Left lung (tissue), 4 donors: ENCODE measurements at regions not wholly inside any gene's neighbourhood (a gene's known extent, or its start where the extent isn't known, plus 50 kb on each side); places are given as distances from the start of the nearest gene placed in this dataset.
A peak's percentile ranks its signal among the peaks of the same experiment; 100 is the strongest.

ENCODE experiments used
- ATAC-seq: fragments of 200-7000 bp; cut with Tn5 transposase; one replicate; pipeline ENCODE4 v1.9.1; 2020; ENCODE audit warnings: moderate library complexity
- DNase-seq, 4 donors: peaks; one replicate each; pipeline ENCODE4 v3.0.0-alpha.2; 2013 to 2020
- H3K27ac ChIP-seq, 2 donors: fragments of 200-600 bp; sonication (generic) in 1 of 2; one replicate each; pipeline versions ENCODE4 v1.5.0 to v1.8.0; 2020 to 2021
- H3K27me3 ChIP-seq, 2 donors: fragments of 200-600 bp; sonication (generic) in 1 of 2; one replicate each; pipeline versions ENCODE4 v1.5.0 to v1.8.0; 2020 to 2021
- H3K36me3 ChIP-seq, 2 donors: fragments of 200-600 bp; sonication (generic) in 1 of 2; one replicate each; pipeline versions ENCODE4 v1.5.0 to v1.8.0; 2020 to 2021
- H3K4me1 ChIP-seq, 2 donors: fragments of 200-600 bp; one replicate each; pipeline ENCODE4 v1.8.0; 2021
- H3K4me3 ChIP-seq, 2 donors: fragments of 200-600 bp; sonication (generic) in 1 of 2; one replicate each; pipeline versions ENCODE4 v1.5.0 to v1.8.0; 2020 to 2021; ENCODE audit warnings: mild to moderate bottlenecking in 1 of 2
- H3K9me3 ChIP-seq, 2 donors: fragments of 200-600 bp; sonication (generic) in 1 of 2; one replicate each; pipeline versions ENCODE4 v1.5.0 to v1.8.0; 2020 to 2021
- intact Hi-C, 2 donors: fragments of 100-400 bp; cut with DNase I; formaldehyde crosslinking; loops; one replicate each; pipeline versions ENCODE4 v1.11.2 to v1.14.2; 2022
- TF ChIP-seq, protein P1 (sequence below), 2 donors: fragments of 200-600 bp; sonication (generic) in 1 of 2; IDR thresholded peaks; one replicate each; pipeline versions ENCODE4 v1.5.0 to v1.8.0; 2021; ENCODE audit warnings: antibody characterized with exemption in 2 of 2
- donor health status: DM: no; HTN: yes; CAD: no.
- donor health status: DM: no; HTN: no; CAD: no.

DNA sequence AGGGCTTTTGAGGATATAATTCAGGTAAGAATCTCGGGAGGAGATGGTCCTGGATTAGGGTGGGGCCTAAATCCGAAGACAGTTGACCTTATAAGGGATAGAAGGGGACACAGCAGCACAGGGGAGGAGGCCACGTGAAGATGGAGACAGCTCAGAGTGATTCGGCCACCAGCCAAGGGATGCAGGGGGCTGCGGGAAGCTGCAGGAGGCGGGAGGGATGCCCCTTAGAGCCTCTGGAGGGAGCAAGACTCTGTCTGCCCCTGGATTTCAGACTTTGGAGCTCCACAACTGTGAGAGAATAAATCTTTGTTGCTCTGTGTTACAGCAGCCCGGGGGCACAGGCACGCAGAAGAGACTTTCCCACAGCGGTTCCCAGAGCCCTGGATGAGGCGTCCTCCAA, 143.7 kb downstream of the ASB1 start:
- ATAC-seq (no peak), DNase-seq (no peak)
- H3K4me3 ChIP-seq = no peak overlapping the region
- H3K4me1 ChIP-seq = peaks cover 0 to 5% of the 10 kb centered on the region in 2 donors
- intact Hi-C loops = no loop called here
- H3K27me3 ChIP-seq = no peaks in the 10 kb centered on the region
- H3K9me3 ChIP-seq = no peaks in the 10 kb centered on the region
- no peak overlapping the region for H3K27ac ChIP-seq
- TF ChIP-seq, protein P1, sequence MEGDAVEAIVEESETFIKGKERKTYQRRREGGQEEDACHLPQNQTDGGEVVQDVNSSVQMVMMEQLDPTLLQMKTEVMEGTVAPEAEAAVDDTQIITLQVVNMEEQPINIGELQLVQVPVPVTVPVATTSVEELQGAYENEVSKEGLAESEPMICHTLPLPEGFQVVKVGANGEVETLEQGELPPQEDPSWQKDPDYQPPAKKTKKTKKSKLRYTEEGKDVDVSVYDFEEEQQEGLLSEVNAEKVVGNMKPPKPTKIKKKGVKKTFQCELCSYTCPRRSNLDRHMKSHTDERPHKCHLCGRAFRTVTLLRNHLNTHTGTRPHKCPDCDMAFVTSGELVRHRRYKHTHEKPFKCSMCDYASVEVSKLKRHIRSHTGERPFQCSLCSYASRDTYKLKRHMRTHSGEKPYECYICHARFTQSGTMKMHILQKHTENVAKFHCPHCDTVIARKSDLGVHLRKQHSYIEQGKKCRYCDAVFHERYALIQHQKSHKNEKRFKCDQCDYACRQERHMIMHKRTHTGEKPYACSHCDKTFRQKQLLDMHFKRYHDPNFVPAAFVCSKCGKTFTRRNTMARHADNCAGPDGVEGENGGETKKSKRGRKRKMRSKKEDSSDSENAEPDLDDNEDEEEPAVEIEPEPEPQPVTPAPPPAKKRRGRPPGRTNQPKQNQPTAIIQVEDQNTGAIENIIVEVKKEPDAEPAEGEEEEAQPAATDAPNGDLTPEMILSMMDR (IDR thresholded peaks at IDR 0.05) = no peak
- H3K36me3 ChIP-seq = no peaks in the 10 kb centered on the region

DNA sequence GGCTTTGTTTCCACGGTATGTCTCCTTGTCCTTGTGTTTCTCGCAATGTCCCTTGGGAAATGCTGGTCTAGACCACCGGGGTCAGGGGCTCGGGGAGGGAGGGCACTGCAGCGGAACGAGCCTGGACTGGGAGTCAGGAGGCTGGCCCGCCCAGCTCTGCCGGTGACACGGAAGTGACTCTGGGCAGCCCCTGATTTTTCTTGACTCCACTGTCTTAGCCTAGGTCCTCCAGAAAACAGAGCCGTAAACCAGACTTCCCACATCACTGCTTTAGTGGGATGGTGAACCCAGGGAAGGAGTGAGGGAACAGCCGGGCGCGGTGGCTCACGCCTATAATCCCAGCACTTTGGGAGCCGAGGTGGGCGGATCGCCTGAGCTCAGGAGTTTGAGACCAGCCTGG, 144.2 kb downstream of the ASB1 start:
- intact Hi-C loops = no loop called here
- no peaks in the 10 kb centered on the region for H3K9me3 ChIP-seq
- no peak for DNase-seq
- no peak for ATAC-seq
- no peak overlapping the region for H3K27ac ChIP-seq
- no peaks in the 10 kb centered on the region for H3K27me3 ChIP-seq
- TF ChIP-seq, protein P1 (IDR thresholded peaks at IDR 0.05) = no peak
- H3K4me3 ChIP-seq = no peak overlapping the region
- no peaks in the 10 kb centered on the region for H3K36me3 ChIP-seq
- peaks cover 0 to 5% of the 10 kb centered on the region in 2 donors for H3K4me1 ChIP-seq

DNA sequence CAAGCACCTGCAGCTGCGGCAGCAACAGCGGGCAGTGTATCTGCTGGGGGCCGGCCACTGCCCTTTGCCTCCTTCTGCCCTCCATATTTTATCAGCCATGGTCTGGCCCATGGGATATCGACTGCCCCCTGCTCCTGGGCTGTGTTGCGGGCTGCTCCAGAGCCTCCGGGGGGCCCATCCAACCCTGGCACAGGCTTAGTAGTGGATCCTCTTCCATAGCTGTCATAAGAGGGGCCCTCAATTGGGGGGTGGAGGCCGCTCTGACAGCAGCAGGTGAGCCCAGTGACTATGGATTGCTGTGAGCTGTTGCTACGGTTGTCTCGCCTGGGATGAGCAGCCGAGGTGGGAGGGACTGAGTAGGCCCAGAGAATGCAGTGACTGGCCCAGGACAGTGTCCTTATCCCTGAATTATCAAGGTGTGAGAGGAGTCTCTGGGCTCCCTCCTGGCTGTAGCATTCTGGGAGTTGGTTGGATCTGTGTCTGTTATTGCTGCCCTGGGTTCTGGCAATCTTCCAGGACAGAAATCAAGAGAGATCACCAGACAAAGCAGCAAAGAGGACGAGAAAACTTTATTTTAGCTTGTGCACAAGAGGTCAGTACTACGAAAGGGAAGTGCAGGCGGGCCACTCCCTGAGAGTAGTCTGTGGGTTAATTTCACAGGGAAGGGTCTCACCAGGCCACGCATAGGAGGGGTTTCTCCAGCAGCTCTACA, 145.1 kb downstream of the ASB1 start:
- no peaks in the 10 kb centered on the region for H3K9me3 ChIP-seq
- no peaks in the 10 kb centered on the region for H3K36me3 ChIP-seq
- no peak overlapping the region for H3K4me3 ChIP-seq
- TF ChIP-seq, protein P1 (IDR thresholded peaks at IDR 0.05) = no peak
- no peak for ATAC-seq
- no peak overlapping the region for H3K27ac ChIP-seq
- peaks cover 0 to 5% of the 10 kb centered on the region in 2 donors for H3K4me1 ChIP-seq
- intact Hi-C loops = no loop called here
- H3K27me3 ChIP-seq = peaks cover 0 to 5% of the 10 kb centered on the region in 2 donors
- no peak for DNase-seq

GRCh38 chr2:238573065-238573778, 146.5 kb downstream of the ASB1 start:
- DNase-seq (no peak), ATAC-seq (no peak)
- no peak overlapping the region for H3K27ac ChIP-seq
- peaks cover 0 to 5% of the 10 kb centered on the region in 2 donors for H3K4me1 ChIP-seq
- TF ChIP-seq, protein P1 (IDR thresholded peaks at IDR 0.05) = peak; percentile 42 to 65
- H3K4me3 ChIP-seq = no peak overlapping the region
- peaks cover 0 to 5% of the 10 kb centered on the region in 2 donors for H3K27me3 ChIP-seq
- intact Hi-C loops = no loop called here
- no peaks in the 10 kb centered on the region for H3K36me3 ChIP-seq
- no peaks in the 10 kb centered on the region for H3K9me3 ChIP-seq

DNA sequence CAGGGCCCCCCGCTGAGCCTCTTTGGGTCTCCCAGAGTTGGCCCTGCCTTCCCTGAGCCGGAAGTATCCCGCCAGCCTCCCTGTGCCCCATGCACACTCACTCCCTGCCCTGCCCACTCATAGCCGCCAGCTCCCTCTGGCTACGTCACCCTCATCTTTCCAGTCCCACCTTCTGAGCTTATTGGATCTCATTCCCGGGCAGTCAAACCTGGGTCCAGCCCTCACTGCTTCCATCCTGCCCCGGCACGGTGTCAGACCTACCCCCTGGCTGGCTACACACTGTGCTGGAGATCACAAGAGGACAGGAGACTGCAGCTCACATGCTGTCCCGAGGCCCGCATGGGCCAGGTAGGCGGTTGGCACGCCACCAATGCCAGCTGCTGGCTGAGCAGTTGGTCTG, 147.2 kb downstream of the ASB1 start:
- no peak overlapping the region for H3K27ac ChIP-seq
- H3K9me3 ChIP-seq = no peaks in the 10 kb centered on the region
- H3K27me3 ChIP-seq = peaks cover 0 to 5% of the 10 kb centered on the region in 2 donors
- no peak overlapping the region for H3K4me3 ChIP-seq
- DNase-seq (peak in 2 of 4 donors; percentile 53 to 78), ATAC-seq (peak; percentile 50)
- intact Hi-C loops = no loop called here
- H3K36me3 ChIP-seq = no peaks in the 10 kb centered on the region
- H3K4me1 ChIP-seq = peaks cover 0 to 5% of the 10 kb centered on the region in 2 donors
- TF ChIP-seq, protein P1 (IDR thresholded peaks at IDR 0.05) = no peak
